ENCODE measurements at regions not wholly inside any gene's neighbourhood (a gene's known extent, or its start where the extent isn't known, plus 50 kb on each side); places are given as distances from the start of the nearest gene placed in this dataset.
"Not testable (repeated sequence)": the region's sequence is repeated elsewhere in the genome, so short reads cannot be mapped to it uniquely, and the experiment has no call there.

DNA sequence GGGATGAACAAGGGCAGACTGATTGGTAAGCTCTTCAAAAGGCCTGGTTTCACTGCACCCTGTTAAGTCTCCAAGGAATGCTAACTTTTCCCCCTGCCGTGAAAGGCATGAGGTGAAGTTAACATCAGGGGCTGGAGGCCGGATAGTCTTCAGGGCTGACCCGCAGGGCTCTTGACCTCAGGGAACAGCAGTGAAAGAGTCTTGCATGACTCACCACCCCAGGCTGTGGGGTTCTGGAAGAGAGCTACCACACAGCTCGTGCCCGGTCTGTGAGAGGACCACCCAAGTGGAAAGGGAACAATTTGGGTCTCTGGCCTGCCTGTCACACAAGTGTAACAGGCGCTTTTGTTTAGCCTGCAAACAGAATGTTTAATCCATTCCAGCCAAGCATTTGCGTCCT lies 504.9 kb downstream of the EDEM1 start:
- no peak for DNase-seq (ENCODE audit: low read depth)

- no peak for DNase-seq (ENCODE audit: low read depth)
These were observed 506.8 kb downstream of the EDEM1 start for GRCh38 chr3:5694266-5694665.

GRCh38 chr3:5698851-5699250 lies 511.3 kb downstream of the EDEM1 start:
- no peak for DNase-seq (ENCODE audit: low read depth)

DNA sequence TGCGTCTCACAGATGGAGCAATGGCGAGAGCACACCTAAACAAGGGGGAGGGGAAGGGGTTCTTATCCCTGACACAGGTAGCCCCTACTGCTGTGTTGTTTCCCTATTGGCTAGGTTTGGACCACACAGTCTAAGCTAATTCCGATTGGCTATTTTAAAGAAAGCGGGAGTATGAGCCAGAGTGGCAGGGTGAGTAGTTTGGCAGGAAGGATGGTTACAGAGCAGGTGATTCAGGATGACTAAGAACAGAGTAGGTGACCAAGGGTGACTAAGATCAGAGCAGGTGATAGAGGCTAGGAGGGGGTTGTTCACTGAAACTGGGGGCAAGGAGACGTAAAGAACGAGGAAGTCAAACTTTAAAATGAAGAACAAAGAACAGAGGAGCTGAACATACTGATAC lies 511.8 kb downstream of the EDEM1 start:
- no peak for DNase-seq (ENCODE audit: low read depth)

DNA sequence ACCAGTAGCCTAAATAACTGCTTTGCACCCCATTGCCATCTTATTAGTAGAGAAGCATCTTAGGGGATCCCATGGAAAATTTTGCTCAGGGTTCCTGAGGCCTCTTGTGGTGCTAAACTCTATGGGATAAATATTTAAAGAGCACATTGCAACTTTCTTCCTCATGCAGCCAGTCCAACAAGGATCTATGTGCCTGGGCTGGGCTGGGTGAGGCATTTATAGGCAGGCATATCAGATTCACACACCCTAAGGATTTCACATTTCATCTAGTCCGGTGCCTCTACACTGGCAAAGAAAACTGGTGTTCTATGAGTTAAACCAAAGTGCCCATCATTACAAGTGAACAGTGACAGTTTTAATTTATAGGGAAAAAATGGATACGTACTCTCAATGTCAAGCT lies 512.3 kb downstream of the EDEM1 start:
- DNase-seq (ENCODE audit: low read depth) = no peak

- DNase-seq (ENCODE audit: low read depth) = not testable (repeated sequence)
These were observed 513.5 kb downstream of the EDEM1 start for GRCh38 chr3:5701005-5701404.

- no peak for DNase-seq (ENCODE audit: low read depth)
These were observed 520.3 kb downstream of the EDEM1 start for GRCh38 chr3:5707794-5708193.

DNA sequence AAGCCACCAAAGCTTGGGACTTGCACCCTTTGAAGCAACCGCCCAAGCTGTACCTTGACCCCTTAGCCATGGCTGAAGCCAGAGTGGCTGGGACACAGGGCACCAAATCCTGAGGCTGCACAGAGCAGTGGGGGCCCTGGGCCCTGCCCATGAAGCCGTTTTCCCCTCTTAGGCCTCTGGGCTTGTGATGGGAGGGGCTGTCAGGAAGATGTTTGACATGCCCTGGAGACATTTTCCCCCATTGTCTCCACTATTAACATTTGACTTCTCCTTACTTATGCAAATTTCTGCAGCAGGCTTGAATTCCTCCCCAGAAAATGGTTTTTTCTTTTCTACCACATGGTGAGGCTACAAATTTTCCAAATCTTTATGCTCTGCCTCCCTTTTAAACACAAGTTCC lies 522.2 kb downstream of the EDEM1 start:
- no peak for DNase-seq (ENCODE audit: low read depth)

- no peak for DNase-seq (ENCODE audit: low read depth)
These were observed 523.2 kb downstream of the EDEM1 start for GRCh38 chr3:5710718-5711117.

GRCh38 chr3:5717254-5717653 lies 529.7 kb downstream of the EDEM1 start:
- no peak for DNase-seq (ENCODE audit: low read depth)

DNA sequence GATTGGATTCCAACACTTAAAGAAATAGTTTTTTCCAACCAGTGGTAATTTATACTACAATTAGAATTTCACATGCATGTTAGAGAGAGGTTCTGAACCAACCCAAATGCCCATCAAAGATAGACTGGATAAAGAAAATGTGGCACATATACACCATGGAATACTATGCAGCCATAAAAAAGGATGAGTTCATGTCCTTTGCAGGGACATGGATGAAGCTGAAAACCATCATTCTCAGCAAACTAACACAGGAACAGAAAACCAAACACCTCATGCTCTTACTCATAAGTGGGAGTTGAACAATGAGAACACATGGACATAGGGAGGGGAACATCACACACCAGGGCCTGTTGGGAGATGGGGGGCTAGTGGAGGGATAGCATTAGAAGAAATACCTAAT lies 532.2 kb downstream of the EDEM1 start:
- DNase-seq (ENCODE audit: low read depth) = not testable (repeated sequence)

DNA sequence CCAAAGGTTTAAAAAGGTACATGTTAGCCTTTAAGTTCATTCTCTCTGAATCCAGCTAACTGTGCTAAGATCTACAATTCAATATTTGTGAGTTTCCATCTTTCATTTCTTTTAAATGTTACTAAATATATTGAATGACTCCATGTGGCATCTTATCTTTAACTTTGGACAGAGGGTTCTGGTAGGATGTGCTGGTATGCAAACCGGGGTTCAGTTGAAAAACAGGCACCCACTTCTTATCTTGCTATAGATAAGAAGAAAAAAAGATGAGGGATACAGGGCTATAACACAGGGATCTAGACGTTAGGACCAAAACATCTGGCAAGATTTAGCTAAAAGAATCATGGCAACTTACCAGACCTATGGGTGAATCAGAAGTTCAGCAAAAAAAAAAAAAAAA lies 538.3 kb downstream of the EDEM1 start:
- no peak for DNase-seq (ENCODE audit: low read depth)

GRCh38 chr3:5726621-5727020 lies 539.1 kb downstream of the EDEM1 start:
- no peak for DNase-seq (ENCODE audit: low read depth)

GRCh38 chr3:5727743-5728484 lies 540.4 kb downstream of the EDEM1 start:
- DNase-seq (ENCODE audit: low read depth) = no peak

DNA sequence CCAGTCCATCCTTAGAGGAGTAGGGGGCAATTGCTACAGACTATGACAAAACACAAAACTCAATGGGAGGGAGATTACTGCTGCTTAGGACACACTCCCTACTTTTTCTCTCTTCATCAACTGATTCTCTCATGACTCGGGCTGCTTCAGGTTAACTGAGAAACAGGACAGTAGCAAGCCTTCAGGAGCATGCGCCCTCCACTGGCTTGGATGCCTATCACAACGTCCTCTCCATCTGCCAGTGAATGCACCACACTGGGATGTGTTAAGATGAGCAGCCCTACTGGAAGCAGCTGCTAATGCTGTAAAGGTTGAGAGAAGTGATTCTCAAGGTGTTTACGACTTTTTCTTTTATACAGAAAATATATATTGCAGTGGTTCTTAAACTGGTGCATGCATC lies 542.3 kb downstream of the EDEM1 start:
- DNase-seq (ENCODE audit: low read depth) = no peak

GRCh38 chr3:5731100-5731499 lies 543.6 kb downstream of the EDEM1 start:
- no peak for DNase-seq (ENCODE audit: low read depth)

DNA sequence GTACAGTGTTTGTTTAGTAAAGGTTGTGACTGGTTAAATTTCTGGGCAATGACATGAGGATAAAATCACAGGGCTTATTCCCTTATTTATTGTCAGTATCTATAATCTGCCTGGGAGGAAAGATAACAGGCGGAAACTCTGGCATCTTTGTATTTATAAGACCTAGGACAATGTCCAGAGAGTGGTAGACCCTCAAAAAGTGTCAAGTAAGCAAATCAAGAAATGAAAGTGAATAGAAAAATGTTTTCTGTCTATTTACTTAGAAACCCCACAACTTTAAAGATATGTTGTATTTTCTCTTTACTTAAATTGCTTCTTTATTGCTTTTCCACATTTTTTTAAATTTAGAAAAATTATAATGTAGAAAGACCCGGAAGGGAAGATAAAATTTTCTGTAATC lies 544.6 kb downstream of the EDEM1 start:
- DNase-seq (ENCODE audit: low read depth) = no peak

GRCh38 chr3:5733995-5734394 lies 546.5 kb downstream of the EDEM1 start:
- DNase-seq (ENCODE audit: low read depth) = no peak

- no peak for DNase-seq (ENCODE audit: low read depth)
These were observed 548.4 kb downstream of the EDEM1 start for GRCh38 chr3:5735896-5736295.

DNA sequence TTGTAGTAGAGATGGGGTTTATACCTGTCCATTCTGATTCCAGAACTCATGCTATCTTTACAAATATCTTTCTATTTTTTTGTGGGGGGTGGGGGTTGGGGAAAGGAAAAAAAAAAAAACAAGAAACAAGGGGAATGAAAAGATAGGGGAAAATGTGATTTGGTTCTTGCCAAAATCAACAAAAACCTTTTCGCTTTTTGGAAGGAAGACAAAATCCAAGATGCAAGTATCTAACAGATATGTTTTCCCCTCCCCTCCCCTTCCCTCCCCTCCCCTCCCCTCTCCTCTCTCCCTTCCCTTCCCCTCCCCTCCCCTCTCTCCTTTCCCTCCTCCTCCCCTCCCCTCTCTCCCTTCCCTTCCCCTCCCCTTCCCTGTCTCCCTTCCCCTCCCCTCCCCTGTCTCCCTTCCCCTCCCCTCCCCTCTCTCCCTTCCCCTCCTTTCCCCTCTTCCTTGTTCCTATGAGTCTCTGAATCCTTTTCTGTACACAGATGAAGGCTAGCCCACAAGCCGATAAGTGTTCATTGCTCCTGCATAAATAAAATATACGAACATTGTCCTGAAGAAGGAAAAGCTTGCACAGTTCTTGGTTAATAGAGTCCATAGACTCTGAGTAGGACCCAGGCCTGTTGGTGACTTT lies 551.9 kb downstream of the EDEM1 start:
- DNase-seq (ENCODE audit: low read depth) = no peak

- no peak for DNase-seq (ENCODE audit: low read depth)
These were observed 552.4 kb downstream of the EDEM1 start for GRCh38 chr3:5739949-5740348.

DNA sequence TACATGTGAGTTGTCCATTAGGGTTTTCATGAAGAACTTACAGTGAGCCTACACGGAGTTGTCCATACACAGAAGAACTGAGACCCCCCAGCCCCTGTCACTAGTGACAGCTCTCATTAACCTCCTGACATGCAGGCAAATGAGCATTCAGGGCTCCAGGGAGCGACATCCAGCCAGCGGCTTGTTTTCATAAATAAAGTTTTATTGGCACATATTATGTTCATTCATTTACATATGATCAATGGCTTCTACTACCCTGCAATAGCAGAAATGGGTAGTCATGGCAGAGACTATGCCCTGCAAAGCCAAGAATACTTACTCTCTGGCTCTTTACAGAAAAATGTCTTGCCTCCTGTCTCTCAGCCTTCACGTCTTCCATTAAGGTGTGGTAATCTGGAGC lies 553.5 kb downstream of the EDEM1 start:
- DNase-seq (ENCODE audit: low read depth) = no peak

- no peak for DNase-seq (ENCODE audit: low read depth)
These were observed 562.6 kb downstream of the EDEM1 start for GRCh38 chr3:5750091-5750490.

Measured in non-pigmented ciliary epithelial cell (primary cell).